HEK293T (cell line): ENCODE measurements at regions not wholly inside any gene's neighbourhood (a gene's known extent, or its start where the extent isn't known, plus 50 kb on each side); places are given as distances from the start of the nearest gene placed in this dataset.

Source experiments
- ARNT ChIP-seq: fragments of 450-650 bp; IDR thresholded peaks from 2 replicates; pipeline ENCODE4 v1.6.1; 2017; ENCODE audit warnings: mild to moderate bottlenecking
- BHLHE40 ChIP-seq: fragments of 450-650 bp; IDR thresholded peaks from 2 replicates; pipeline ENCODE4 v1.6.1; 2016; ENCODE audit warnings: mild to moderate bottlenecking, moderate library complexity, borderline replicate concordance
- ELF4 ChIP-seq: fragments of 450-650 bp; IDR thresholded peaks from 2 replicates; pipeline ENCODE4 v1.6.1; 2017; ENCODE audit warnings: antibody characterized with exemption
- FOXK2 ChIP-seq: fragments of 450-650 bp; IDR thresholded peaks from 2 replicates; pipeline ENCODE4 v1.6.1; 2016; ENCODE audit warnings: mild to moderate bottlenecking
- FOXM1 ChIP-seq: fragments of 450-650 bp; IDR thresholded peaks from 2 replicates; pipeline ENCODE4 v1.6.1; 2017; ENCODE audit warnings: mild to moderate bottlenecking, borderline replicate concordance
- L3MBTL2 ChIP-seq: fragments of 450-650 bp; conservative IDR thresholded peaks from 2 replicates; pipeline ENCODE4 v1.6.1; 2016; ENCODE audit warnings: mild to moderate bottlenecking
- NFRKB ChIP-seq: fragments of 450-650 bp; IDR thresholded peaks from 2 replicates; pipeline ENCODE4 v1.6.1; 2016; ENCODE audit warnings: mild to moderate bottlenecking, moderate library complexity

- TF ChIP-seq NFRKB (no peak), L3MBTL2 (no peak), ARNT (no peak), FOXM1 (no peak), ELF4 (no peak), FOXK2 (no peak), BHLHE40 (no peak)
These were observed 294.4 kb downstream of the BAMBI start for GRCh38 chr10:28971764-28972163.
